GM19238 (cell line): ENCODE measurements at regions not wholly inside any gene's neighbourhood (a gene's known extent, or its start where the extent isn't known, plus 50 kb on each side); places are given as distances from the start of the nearest gene placed in this dataset.
"Not testable (repeated sequence)": the region's sequence is repeated elsewhere in the genome, so short reads cannot be mapped to it uniquely, and the experiment has no call there.

Experiments used
- DNase-seq: peaks from one replicate; pipeline ENCODE4 v3.0.0; 2011; ENCODE audit warnings: low spot score; ENCODE audit not compliant: insufficient read length

DNA sequence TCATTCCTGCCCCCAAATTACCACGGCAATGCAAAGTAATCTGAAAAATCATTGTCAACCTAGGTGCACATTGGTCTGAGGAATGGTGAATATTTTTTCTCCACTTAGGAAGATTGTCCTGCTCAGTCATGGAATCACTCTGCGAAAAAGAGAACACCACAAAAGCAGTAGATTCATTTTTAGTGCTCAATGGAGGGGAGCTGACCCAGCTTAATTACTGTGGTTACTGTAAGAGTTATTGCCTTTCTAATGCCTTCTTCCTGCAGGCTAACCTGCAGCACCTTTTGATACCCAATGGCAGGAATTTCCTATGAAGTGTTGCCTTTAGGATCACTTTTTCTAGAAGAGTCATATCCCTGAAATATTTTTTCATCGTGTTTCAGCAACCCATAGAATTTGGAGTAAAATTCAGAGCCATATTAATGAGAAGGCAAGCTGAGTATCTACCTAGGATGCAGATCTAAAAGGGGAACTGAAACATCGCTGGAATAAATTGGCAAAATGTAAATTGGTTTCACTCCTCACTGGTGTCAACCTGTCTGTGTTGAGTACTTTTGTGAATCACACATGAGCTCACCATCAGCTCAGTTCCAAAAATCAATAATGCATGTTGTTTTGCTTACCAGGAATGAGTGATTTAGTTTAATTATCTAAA is 464.5 kb downstream of the CSNK1G3 start:
- no peak for DNase-seq

DNA sequence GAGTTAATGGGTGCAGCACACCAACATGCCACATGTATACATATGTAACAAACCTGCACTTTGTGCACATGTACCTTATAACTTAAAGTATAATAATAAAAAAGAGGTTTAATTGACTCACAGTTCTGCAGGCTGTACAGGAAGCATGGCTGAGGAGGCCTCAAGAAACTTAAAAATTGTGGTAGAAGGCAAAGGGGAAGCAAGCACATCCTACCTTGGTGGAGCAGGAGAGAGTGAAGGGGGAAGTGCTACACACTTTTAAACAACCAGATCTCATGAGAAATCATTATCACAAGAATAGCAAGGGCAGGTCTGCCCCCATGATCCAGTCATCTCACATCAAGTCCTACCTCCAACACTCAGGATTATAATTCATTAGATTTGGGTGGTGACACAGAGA is 463.5 kb downstream of the CSNK1G3 start:
- not testable (repeated sequence) for DNase-seq

DNA sequence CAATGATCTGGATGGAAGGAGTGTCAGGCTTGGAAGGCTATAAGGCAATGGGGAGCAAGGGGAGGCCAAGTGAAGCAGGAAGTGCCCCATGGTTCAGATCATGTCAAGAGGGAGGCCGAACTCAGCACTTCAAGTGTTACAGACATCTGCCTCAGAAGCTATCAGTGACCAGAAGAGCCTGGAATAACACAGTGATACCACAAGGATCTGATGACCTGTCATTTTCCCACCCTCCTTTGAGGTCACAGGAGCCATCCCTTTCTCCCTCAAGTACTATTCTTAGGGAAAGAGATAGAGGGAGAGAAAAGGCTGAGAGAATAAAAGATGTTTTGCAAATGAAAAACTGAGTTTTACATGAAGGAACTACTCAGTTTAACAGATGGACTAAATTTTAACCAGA is 454.8 kb downstream of the CSNK1G3 start:
- DNase-seq: no peak

DNA sequence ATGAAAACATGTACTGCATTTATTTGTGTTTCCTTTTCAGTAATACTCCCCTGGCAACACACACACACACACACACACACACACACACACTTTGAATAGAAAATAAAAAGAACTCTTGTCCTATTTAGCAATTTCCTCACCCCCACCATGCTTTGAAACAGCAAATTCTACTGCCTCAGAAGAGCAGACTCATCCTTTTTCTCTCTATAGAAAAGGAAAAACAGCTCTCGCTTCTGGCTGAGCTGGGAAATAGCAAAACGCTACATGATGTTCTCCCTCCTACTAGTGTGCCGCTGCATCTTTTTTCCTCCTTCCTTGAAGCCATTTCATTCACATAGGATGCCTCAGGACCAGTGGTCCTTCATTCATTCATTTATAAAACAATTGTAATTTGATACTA is 453.6 kb downstream of the CSNK1G3 start:
- DNase-seq: no peak

DNA sequence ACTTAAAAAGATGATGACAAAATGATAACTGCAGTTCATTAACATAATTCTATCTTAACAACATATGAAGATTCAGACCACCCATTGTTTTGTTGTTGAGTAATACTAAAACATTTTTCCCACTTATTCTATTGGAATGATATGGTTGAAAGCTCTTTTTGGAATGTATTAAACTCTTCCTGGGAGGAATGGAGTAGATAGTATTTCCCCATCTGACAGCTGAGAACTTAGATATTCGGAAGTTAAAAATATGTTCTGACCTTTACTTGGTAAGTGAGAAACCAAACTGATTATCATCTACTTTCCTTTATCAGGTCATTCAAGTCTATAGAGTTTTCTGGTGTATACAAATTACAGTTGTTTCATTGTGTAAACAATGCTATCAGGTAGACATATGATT is 452.9 kb downstream of the CSNK1G3 start:
- DNase-seq: no peak

DNA sequence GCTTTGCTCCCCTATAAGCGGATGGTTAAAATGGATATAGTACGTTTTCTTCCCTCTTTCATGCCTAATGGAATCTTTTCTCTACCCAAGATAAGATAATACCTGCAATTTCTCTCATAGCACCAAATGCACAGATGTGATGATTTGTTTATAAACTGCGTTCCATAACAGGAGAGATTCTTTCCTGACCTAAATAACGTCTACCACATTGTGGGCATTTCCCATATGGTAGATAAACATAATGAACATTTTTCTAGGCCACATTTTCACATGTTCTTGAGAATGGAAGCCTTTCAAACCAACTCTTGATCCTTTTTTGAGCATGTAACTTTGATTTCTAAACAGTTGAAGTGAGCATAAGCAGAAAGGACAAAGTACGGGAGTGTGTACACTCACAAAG is 448.5 kb downstream of the CSNK1G3 start:
- DNase-seq: no peak

DNA sequence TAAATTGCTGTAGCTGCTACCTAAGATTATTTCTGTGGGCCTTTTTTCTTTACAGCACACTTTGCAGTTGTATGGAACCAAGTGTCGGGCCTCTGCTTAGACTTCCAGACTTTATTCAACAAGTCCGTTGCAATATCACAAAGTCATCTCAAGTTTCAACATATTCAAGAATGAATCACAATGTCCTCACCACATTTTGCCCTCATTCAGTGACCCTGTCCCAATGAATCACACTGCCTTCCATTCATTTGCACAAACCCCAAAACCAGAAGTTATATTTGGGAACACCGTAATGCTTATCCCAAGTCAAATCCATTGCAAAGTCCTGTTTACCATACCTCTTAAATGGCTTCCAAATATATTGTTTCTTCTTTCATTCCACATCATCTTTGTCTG is 439.6 kb downstream of the CSNK1G3 start:
- no peak for DNase-seq

DNA sequence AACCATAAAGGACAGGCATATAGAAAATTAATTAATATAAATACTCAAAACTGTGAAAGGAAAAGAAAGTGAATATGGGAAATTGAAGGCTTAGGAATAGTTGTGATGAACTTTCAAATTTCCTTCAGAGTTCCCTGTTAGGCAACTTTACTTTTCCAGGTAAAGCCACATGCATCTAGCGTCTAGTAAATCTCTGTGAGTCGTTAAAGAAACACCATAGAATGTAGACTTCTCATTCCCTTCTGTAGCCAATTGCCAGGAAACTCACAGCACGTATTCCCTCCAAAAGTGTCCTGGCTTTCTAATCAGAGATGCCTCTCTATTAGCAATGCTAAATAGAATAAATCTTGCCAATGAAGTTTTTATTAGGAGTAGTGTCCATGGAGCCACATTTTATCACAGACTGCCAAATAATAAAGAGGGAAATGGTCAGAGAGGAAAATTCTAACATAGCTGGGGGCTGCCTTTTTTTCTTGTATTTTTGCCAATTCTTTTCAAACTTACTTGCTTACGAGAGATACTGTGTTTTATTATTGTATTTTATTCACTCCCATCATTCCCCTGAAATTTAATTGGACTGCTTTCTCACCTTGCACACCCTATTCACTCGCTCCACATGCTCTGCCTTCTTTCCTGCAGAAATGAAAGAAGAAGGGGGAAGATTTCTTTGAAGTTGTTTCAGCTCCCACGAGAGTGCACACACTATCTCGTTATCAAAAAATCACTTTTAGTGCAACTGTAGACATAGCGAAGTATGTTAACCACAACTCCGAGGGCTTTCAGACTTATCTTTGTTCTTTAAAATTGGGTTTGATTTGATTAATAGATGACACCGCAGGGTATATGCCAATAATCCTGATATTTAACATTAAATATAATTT is 439.0 kb downstream of the CSNK1G3 start:
- DNase-seq: no peak

DNA sequence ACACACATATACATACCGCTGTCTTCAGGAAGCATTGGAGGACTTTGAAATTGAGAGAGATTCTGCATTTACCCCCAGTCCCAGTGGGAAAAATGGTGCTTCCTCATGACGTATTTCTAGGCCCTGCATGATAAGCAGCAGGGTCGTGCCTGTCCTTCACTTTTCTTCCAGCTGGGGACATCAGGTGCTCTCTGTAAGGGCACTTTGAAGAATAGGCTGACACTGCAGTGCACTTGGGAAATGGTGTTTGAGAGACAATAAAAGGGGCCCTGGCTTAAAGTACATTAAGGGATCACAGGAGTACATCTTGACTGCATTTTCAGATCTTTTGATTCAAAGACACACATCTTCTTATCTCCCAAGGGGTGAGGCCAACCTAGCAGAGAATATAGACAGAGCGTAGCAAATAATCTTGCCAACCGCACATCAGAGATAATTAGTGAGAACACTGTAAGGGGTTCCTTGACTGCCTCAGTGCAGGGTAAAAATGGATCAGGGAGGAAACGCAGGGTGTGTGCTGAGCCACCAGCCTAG is 437.9 kb downstream of the CSNK1G3 start:
- no peak for DNase-seq

DNA sequence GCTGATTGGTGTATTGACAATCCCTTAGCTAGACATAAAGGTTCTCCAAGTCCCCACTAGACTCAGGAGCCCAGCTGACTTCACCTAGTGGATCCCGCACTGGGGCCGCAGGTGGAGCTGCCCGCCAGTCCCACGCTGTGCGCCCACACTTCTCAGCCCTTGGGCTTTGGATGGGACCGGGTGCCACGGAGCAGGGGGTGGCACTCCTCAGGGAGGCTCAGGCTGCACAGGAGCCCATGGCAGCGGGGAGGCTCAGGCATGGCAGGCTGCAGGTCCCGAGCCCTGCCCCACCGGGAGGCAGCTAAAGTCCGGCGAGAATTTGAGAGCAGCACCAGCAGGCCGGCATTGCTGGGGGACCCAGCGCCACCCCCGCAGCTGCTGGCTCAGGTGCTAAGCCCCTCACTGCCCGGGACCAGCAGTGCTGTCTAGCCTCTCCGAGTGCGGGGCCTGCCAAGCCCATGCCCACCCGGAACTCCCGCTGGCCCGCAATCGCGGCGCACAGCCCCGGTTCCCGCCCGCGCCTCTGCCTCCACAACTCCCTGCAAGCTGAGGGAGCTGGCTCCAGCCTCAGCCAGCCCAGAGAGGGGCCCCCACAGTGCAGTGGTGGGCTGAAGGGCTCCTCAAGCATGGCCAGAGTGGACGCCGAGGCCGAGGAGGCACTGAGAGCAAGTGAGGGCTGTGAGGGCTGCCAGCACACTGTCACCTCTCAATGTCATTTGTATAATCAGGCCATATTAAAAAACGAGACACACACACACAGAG is 437.2 kb downstream of the CSNK1G3 start:
- DNase-seq: no peak

DNA sequence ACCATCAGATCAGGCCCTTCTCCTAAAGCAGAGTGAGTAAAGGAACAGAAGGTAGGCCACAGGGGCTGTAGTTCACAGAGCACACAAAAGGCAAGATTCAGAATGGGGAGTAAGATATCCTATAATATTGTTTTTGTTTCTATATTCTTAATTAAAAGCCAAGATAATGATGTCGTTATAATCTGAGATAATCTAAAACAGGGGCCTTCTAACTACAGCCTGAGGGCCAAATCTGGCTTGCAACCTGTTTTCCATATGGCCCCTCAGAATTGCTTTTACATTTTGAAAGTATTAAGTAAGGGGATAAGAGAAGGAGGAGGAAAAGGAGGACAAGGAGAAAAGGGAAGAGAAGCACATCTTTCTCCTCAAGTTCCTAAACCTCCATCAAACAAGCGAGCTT is 435.8 kb downstream of the CSNK1G3 start:
- DNase-seq: no peak

DNA sequence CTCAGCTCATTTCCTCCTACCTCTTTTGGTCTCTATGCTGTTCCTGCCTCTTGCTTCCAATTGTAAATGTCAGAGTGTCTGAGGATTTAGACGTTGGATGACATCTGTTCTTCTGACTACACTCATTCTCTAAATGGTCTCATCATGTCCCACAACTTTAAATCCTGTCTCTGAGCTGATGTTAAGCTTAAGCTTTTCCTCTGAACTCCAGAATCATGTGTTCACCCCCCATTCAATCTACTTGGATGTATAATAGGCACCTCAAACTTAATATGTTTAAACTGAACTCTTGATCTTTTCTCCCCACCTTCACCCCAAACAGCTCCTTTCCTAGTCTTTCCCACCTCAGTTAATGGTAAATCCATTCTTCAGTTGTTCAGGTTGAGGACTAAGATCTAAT is 433.6 kb downstream of the CSNK1G3 start:
- no peak for DNase-seq

DNA sequence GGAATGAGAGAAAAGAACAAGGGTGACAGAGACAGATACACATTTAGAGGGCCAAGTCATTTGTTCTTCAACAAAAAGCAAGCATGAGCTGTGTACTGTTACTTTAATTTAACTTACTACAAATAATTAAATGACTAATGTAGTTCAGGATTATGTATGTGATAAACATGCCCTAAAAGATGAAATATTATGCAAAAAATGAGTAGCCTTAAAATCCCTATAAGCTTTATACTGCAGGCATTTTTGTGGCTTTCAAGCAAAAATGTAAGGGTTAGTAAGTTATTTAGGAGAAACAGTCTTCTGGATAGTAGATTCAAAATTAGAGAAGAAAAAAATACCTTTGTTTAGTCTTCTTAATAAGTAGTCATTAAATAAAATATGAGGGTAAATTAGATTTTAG is 431.2 kb downstream of the CSNK1G3 start:
- DNase-seq: no peak

DNA sequence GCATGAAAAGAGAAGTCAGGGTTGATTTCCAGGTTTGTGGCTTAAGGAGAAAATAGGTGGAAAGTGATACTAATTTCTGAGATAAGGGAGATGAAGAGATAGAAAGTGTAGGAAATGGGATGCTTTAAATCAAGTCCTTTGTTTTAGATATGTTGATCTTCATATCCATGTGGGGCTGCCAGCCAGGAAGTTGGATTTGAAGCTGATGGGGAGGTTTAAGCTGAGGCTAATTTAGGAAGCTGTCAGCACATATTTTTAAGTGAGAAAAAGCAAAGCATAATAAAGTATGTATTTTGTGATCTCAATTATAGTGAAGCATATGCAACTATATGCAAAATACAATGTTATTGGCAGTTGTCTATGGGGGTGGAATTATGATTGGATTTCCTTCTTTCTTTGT is 428.4 kb downstream of the CSNK1G3 start:
- DNase-seq: no peak

DNA sequence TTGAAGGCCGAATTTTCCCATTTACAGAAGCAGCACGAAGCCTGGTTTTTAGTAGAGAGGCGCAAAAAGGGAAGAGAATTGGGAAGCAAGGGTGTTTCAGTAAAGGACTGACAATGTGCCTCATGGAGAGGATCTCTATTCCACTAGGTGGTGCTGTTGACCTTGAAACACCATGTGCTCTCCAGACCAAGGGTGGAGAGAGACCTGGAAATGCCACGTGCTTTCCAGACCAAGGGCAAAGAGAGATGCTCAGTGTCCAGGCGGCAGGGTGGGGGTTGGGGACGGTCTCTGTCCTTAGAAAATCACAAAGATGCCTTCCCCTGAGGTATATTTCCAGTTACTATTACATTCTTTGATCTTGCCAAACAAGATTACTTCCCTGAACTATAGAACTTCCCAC is 425.3 kb downstream of the CSNK1G3 start:
- no peak for DNase-seq

DNA sequence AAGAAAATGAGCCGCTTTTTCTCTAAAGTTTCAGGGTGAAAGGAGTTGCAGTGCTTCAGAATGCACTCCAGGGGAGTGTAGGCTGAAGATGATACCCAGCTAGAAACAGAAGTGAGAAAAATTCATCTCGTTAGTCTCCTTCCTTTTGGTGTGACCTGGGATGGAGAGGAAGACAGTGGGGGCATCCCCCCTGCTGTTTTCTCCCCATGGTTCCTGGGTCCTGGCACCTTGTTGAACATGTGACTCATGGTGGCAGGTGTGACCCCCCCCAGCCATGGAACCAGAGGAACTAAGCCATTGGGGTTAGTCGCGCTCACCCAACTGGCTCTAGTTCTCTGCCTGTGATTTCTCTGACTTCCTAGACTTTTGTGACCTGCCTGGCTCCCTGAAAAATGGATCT is 424.6 kb downstream of the CSNK1G3 start:
- DNase-seq: no peak

DNA sequence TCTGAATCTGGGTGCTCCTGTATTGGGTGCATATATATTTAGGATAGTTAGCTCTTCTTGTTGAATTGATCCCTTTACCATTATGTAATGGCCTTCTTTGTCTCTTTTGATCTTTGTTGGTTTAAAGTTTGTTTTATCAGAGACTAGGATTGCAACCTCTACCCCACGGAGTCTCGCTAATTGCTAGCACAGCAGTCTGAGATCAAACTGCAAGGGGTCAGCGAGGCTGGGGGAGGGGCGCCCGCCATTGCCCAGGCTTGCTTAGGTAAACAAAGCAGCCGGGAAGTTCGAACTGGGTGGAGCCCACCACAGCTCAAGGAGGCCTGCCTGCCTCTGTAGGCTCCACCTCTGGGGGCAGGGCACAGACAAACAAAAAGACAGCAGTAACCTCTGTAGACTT is 421.8 kb downstream of the CSNK1G3 start:
- DNase-seq: not testable (repeated sequence)

DNA sequence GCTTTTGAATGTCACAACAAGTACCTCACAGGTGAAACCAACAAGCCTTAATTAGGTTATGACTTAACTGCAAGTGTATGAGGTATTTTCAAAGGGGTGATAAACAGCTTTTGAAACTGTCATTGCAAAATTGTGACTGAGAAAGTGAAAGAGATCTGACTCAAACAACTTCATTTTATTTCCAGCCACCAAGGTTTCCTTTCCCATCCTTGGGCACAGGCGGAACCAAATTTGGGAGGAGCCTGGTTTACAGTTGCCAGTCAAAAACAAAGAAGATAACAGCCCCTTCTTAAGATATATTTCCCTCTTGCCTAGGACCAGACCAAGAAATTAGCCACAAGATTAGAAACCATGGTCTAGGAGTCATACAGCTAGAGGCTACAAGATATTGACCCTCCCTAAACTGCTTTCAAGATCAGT is 417.1 kb downstream of the CSNK1G3 start:
- no peak for DNase-seq

DNA sequence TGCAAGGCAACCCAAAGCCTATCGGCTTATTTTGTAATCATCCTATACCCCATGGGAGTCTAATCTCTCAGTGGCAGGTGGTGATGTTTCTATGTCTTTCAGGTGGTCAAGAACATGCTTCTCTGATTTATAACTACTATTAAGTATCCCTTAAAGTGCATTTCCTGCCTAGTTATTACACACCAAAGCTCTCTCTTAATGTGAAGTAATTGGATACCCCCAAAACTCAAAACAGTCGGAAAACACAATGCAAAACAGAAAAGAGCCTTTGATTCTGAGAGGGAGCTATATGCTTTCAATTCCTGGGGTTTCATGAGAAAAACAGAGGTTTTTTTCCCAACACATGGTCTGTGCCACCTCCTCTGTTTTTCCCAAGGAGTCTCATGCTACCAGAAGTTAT is 416.4 kb downstream of the CSNK1G3 start:
- DNase-seq: no peak

DNA sequence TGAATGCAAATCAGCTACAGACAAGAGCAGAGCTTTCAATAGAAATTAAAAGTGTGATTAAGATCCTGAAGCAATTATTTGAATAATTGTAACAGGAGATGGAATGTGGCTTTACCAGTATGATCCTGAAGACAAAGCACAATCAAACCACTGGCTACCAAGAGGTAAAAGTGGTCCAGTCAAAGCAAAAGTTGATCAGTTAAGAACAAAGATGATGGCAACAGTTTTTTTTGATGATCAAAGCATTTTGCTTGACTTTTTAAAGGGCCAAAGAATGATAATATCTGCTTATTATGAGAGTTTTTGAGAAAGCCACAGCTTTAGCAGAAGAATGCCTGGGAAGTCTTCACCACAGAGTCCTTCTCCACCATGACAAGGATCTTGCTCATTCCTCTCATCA is 409.2 kb downstream of the CSNK1G3 start:
- DNase-seq: no peak

DNA sequence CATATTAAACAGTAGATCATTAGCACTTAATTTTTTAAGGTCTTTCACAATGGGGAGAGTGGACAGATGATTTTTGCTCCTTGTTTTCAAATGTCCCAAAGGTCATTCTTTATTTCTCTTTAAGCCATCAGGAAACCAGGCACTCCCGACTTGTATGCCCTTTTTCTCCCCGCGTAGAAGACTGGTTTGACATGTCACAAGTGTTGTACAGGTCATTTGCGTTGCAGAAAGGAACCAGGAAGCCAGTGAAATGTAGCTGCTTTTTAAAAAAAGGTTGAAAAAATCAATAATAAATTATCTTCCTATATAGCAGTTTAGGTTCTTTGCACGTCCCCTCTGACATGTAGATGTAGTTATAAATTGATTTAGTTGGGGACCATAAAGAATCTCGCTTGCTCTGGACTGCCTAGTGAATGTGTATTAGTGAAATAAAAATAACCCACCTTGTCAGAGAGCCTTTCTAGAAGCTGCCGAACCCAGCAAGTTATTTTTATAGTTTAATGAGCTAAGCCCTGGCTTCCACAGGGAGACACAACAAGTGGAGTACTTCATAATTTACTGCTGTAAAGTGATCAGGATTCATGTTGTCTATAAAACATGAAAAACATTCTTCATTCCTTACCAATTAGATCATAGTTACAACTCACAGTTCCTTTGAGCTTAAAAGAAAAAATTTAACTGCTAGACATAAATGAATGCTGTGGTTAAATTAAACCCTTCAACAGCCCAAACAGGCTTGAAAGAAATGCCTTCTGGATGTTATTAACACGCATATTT is 404.6 kb downstream of the CSNK1G3 start:
- DNase-seq: no peak
